Activated CD8-positive, alpha-beta memory T cell treated with anti-CD3 and anti-CD28 coated beads for 36 hours (primary cell): ENCODE measurements at regions not wholly inside any gene's neighbourhood (a gene's known extent, or its start where the extent isn't known, plus 50 kb on each side); places are given as distances from the start of the nearest gene placed in this dataset.
"Not testable (repeated sequence)": the region's sequence is repeated elsewhere in the genome, so short reads cannot be mapped to it uniquely, and the experiment has no call there.

ENCODE experiments used
- CTCF ChIA-PET: fragments of 350-600 bp; sonication (Branson Sonifier 250); formaldehyde crosslinking; loops from one replicate; lab custom pipeline; 2021; ENCODE audit warnings: antibody characterized with exemption; lab: Charles Lee
- POLR2A ChIA-PET: fragments of 350-600 bp; sonication (Branson Sonifier 250); formaldehyde crosslinking; loops from one replicate; lab custom pipeline; 2021; ENCODE audit warnings: antibody characterized with exemption; lab: Charles Lee

DNA sequence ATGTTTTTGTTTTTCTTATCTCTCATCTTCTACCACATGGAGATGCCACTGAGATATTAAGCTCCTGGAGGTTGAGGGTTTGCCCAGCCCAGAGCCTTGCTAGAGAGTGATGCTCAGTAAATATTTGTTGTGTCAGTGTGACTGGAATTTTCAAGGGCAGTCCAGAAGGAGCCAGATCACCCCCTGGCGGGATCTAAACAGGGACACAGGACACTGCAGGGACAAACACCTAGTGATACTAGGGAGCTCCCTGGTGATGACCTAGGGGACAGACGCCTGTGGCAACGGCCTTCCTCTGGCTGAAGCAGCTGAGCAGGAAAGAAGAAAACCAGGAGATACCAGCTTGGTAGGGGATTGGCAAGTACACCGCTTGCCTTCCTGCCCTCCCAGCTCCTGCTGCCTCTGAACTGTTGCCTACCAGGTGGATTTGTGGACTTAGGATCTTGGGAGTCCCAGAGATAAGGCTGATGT lies 714.4 kb upstream of the TBX3 start:
- ChIA-PET CTCF (no interaction called here), POLR2A (no interaction called here)

DNA sequence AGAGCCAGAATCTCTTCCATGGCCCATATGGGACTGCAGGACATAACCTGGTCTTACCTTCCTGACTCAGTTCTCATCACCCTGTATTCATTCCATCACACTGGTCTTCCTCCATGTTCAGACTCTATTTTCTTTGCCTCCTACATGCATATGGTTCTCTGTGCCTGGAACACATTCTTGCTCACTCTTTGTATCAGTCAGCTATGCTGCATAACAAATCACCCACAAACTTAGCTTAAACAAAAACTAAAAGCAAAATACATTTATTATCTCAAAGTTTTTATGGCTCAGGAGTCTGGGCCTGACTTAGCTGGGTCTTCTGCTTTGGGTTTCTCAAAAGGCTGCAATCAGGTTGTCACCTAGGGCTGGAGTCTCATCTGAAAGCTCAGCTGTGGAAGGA lies 712.6 kb upstream of the TBX3 start:
- ChIA-PET CTCF (no interaction called here), POLR2A (no interaction called here)

DNA sequence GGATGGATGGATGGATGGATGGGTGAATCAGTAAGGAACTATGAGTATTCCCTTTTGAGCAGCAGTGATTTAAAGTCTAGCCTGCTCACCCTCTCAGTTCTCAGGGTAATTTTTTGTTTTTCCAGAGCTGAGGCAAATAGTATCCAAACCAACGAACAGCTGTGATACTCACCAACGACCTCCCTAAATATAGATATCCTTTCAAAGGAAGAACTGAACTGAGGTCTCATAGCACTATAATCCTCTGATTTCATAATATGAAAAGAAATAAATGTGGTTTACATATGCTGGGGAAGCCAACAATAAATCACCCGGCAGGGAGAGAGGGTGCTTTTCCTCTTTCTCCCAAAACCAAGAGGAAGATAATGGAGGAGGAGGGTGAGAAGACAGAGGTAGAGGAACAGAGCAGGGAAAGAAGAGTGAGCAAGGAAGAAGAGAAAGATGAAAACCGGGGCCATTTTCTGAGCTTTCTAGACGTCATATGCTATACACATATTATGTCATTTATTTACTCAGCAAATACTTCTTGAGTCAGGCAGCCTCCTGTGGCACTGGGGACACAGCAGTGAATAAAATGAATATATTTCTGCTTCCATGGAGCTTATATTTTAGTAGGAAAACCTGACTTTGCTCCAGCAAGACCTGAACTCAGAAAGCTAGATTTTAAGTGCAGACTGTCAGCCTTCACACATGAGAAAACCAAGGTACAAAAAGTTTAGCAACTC lies 710.7 kb upstream of the TBX3 start:
- POLR2A ChIA-PET = no interaction called here
- CTCF ChIA-PET = no interaction called here

DNA sequence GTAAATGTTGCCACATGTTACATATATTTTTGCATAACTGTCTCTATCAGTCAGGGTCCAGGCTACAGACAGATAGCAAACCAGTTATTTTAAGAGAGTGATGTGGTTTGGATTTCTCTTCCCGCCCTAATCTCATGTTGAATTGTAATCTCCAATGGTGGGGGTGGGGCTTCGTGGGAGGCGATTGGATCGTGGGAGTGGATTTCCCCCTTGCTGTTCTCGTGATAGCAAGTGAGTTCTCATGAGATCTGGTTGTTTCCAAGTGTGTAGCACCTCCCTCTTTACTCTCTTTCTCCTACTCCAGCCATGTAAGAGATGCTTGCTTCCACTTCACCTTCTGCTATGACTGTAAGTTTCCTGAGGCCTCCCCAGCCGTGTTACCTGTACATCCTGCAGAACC lies 704.2 kb upstream of the TBX3 start:
- POLR2A ChIA-PET = no interaction called here
- CTCF ChIA-PET = no interaction called here

DNA sequence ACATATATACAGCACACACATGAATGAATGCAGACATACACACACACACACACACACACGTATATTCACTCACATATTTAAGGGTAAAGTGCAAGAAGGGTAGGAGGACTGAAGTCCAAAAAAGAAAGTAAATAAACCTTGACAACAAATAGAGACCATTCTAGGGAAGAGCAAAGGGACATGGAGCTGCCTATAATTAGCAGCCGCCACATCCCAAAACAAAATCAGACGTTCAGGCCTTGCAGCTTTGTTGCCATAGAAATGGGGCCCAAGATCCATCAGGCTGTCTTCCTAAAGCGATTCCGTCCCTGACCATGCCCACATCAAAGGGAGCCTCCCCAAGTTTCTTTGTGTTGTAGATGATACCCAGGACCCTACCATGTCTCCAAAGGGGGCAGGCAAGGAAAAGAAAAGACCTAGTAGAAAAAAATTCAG lies 703.5 kb upstream of the TBX3 start:
- ChIA-PET POLR2A (no interaction called here), CTCF (no interaction called here)

DNA sequence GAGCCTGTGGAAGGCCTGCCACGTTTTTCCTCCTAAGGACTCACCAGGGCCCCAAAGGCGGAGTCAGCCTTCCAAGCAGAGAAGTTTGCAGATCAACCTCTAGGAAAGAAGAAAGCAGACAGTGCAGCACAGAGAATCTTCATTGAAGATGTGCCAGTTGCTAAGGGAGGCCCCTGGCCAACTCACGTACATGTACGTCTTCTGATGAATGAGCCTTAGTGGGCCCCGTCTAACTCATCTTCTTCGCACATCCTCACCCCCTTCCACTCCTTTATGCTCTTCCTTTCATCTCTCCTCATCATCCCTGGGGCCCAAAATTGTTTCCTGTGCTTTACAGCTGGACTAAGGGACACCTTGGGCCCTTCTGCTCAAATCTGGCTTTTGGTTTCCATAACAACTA lies 703.0 kb upstream of the TBX3 start:
- POLR2A ChIA-PET = no interaction called here
- CTCF ChIA-PET = no interaction called here

DNA sequence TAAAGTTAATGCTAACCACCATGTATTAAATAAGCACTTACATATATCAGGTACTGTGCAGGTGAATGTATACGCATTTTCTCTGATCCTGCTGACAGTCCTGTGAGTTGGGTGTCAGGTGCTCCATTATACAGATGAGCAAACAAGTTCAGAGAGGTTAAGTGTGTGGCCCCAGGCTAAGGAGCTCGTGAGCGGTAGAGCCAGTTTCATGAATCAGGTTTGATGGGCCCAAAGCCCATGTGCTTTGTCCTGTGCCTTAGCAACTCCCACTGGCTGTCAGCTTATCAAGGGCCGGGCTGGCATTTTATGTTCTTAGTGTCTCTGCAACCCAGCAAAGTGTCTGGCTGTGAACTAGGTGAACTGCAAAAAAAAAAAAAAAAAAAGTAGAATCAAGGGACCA lies 701.2 kb upstream of the TBX3 start:
- ChIA-PET CTCF (no interaction called here), POLR2A (no interaction called here)

DNA sequence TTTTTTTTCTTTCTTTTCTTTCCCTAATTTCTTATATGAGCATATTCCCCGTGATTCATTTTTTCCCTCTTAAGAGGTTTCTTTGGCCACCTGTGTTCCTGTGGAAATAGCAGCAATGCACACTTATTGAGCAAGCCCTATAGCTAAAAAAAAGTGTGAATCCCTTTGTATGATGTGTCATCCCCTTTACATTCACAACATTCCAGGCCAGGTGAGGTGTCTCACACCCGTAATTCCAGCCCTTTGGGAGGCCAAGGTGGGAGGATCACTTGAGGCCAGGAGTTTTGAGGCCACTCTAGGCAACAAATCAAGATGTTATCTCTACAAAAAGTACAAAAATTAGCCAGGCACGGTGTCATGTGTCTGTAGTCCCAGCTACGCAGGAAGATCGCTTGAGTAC lies 700.4 kb upstream of the TBX3 start:
- ChIA-PET POLR2A (no interaction called here), CTCF (no interaction called here)

DNA sequence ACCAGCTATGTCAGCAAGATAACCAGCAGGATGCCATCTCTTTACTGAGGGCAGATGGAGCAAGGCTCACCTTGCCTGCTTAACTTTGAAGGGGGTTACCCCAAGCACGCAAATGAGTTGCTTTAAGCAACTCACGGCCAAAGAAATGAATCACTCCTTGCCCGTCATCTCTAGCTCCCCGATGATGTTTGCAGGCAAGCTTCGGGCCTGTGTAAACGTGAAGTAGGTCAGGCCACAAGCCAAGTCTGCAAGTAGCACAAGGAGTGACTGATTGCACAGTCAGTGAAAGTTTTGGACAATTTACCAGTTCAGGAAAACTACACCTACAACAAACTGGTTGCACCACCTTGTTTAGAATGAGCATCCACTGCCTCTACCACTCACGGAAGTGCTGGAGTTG lies 699.7 kb upstream of the TBX3 start:
- POLR2A ChIA-PET = no interaction called here

DNA sequence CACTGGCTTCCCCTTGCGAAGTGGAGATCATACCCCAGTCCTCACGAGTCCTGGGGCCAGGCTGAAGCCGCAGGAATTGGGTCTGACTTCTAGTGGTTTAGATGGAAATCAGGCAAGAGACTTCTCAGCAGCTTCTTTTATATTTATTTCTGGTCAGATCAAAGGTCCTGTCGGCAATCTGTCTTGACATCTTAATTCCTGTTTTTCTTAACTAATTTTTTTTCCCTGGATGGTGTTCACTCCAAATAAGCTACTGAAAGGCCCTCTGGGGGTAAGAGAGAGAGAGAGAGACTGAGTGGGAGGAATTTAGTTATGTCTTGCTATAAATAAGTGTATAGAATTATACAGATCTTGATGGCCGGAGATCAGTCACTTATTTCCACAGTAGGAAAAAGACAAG lies 698.7 kb upstream of the TBX3 start:
- ChIA-PET CTCF (no interaction called here), POLR2A (no interaction called here)

More for the DNA sequence above, 699.7 kb upstream of the TBX3 start:
- CTCF ChIA-PET = no interaction called here

DNA sequence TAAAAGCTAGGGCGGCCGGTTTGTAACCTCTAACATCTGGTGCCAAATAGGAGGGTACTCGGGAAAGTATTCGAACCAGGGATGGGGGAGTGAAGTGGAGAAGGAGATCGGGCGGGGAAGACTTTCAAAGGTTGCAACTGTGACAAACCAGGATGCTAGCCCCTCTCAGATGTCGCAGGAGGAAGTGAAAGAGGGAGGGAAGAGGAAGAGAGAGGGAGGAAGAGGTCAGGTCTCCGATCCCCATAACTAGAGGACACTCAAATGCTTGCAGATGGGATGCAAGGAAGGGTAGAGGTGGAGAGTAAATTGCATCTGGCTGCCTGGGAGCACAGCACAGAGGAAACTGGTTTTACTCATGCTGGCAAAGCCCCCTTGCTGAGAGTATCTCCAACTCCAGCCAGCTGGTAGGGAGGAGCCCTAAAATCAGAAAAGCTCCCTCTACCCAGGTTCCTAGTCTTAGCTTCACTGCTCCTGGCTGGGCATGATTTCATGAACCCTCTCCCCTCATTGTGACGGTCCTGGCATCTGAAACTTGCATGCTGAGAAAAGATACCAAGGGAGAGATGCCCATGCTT lies 696.7 kb upstream of the TBX3 start:
- ChIA-PET CTCF (no interaction called here), POLR2A (no interaction called here)

DNA sequence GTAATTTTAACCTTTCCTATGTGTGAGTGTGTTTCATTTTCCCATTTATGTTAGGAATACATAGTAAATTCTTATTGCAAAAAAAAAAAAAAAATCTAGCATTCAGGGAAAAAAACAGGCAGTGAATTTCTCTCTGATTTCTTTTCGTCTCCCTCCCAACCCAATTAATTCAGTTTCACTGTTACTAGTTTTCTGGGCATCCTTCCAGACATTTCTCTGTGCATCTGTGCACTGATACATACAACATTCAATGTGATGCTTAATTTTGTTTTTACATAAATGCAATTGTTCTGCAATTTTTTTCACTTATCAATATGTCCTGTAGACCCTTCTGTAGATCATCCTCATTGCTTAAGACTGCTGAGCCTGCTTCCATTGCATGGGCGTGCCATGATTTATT lies 694.3 kb upstream of the TBX3 start:
- POLR2A ChIA-PET = no interaction called here
- CTCF ChIA-PET = no interaction called here

DNA sequence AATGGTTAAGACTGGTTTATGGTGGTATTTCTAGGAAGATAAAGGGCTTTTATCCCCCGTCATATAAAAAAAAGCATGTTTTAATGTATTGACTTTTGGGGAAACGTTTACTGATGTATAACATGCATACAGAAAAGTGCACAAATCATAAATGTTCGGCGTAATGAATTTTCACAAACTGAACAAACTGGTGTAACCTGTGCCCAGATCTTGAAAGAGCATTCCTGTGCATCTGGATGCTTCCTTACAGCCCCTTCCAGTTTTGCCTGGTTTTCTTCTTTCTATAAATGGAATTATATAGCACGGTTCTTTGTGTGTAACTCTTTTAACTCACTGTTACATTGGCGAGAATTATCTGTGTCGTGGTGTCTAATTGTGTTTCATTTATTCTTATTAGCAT lies 693.8 kb upstream of the TBX3 start:
- ChIA-PET CTCF (no interaction called here), POLR2A (no interaction called here)

DNA sequence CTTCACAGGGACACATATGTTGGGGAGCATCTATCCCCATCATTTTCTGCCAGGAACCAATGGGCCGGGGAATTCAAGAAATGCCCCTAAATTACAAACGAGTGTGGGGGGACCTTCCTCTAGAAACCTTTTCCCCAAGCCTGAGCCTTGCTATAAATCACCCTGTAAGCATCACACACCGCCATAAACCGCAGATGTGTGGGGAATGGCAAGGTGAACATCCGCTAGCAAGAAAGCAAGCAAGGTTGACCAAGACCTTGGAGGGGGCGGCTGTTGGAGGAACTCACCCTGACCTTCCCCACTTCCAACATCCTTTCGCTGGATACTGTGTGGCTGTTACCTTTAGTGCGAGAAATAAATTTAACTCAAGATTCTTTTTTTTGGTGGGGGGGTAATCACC lies 693.3 kb upstream of the TBX3 start:
- POLR2A ChIA-PET = no interaction called here
- CTCF ChIA-PET = no interaction called here

DNA sequence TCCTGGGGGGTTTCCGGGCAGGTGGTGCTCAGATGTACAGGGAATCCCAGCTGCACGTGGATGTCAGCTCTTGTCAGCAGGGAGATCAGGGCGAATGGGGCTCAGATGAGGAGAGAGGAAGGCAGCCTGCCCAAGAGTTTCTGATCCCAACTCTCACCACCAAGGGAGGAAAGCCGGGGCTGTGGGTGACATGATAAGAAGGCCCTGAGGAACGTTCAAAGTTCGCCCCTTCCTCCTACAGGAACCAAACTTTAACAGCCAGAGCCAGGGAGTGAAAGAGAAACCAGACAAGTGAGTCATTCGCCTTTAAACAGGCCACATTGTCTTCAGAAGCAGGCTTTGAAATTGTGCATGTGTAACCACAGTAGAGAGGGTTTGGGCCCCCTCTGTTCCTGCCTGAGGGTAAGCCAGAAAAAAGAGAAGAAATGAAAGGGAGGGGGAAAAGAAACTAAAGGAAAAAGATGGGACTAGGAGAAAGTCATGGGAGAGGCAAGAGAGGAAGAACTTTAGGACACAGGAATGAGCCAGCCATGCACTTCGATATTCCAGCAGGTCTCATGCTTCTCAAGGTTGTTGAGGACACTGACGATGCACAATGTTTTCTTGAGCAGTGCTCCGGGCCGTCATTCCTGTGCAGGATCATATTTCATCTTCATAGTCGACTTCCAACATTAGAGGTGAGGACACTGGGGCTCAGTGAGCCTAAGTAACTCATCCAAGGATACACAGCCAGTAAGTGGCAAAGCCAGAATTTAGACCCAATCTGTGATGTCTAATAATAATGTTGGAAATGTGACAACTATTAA lies 691.4 kb upstream of the TBX3 start:
- ChIA-PET POLR2A (no interaction called here), CTCF (no interaction called here)

DNA sequence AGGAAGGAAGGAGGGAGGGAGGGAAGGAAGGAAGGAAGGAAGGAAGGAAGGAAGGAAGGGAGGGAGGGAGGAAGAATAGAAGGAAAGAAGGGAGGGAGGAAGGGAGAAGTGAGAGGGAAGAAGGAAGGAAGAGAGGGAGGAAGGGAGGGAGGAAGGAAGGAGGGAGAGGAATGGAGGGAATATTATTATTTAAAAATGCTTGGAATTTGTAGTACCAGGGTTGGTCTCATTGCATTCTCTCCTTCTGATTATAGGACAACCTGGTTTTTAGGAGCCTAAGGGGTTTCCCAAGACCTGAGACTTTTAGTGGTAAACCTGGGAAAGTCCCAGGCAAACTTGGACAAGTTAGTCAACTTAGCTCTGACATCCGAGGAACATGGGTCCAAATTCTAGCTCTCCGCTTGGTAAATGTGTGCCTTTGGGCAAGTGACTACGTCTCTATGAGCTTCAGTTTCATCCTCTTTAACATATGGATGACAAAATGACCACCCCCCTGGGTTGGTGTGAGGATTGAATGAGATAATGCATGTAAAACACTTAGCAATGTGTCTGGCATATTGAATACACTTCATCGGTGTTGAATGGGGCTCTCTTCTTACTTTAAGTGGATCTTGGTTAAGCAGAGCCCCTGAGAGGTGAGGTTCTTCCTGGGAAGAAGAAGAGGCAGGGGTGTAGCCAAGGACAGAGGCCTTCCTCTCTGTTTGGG lies 690.7 kb upstream of the TBX3 start:
- CTCF ChIA-PET = no interaction called here
- POLR2A ChIA-PET = no interaction called here

DNA sequence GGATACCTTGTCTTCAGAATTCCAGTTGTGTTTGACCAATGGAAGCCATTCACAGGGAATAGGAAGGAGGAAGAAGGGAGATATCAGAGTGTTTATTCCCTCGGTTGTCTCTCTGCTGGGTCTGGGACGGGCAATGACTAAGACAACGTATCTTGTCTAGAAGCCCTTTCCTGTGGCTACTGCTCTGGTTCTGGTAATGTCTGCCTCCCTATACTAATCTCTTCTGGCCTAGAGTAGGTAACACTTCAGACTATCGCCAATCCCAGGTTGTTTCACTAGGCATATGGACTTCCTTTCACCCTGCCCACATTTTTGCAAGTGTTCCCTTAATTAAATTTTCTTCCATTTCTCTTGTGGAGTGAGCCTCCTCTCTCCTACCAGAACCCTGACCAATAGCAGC lies 687.7 kb upstream of the TBX3 start:
- ChIA-PET POLR2A (no interaction called here), CTCF (no interaction called here)

DNA sequence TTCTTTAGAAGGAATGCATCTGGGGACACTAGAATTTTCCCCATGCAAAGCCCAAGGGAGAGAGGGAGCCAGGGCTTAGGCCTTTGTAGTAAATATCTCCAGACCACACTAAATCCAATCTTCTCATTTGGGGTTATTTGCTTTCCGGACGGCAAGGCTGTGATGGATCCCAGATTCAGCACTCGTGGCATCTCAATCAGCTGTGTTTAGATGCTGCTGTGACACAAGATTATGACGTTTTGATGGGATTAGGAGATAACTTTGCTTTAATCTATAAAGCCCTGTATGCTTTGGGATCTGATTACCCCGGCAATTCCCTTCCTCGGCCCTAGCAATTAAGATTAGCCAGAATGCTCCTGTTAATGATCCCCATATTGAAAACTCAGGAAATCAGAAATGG lies 686.7 kb upstream of the TBX3 start:
- CTCF ChIA-PET = no interaction called here
- POLR2A ChIA-PET = no interaction called here

DNA sequence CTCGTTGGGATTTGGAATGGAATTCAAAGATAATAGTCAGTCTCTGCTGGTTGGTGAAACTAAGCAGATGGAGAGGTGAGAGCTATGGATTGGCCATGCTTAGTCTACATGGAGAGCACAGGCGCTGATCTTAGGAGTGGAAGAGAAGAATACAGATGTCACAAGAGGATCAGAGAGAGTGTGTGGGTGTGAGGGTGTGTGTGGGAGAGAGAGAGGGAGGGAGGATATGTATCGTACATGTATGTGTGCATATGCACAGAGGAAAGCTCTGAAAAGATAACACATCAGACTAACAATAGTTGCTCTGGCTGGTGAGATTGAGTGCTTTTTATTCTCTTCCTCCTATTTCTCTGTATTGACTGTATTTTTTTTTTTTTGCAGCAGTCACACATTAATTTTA lies 686.2 kb upstream of the TBX3 start:
- ChIA-PET POLR2A (no interaction called here), CTCF (no interaction called here)

DNA sequence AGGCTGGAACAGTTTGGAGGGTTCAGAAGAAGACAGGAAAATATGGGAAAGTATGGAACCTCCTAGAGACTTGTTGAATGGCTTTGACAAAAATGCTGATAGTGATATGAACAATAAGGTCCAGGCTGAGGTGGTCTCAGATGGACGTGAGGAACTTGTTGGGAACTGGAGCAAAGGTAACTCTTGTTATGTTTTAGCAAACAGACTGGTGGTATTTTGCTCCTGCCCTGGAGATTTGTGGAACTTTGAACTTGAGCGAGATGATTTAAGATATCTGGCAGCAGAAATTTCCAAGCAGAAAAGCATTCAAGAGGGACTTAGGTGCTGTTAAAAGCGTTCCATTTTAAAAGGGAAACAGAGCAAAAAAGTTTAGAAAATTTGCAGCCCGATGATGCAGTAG lies 682.3 kb upstream of the TBX3 start:
- CTCF ChIA-PET, POLR2A ChIA-PET: not testable (repeated sequence)
